K562 (cell line): ENCODE measurements at regions not wholly inside any gene's neighbourhood (a gene's known extent, or its start where the extent isn't known, plus 50 kb on each side); places are given as distances from the start of the nearest gene placed in this dataset.

Experiments used
- ATAC-seq: fragments of 200-7000 bp; cut with Tn5 transposase; 3 replicates; pipeline ENCODE4 v1.9.1; 2020; ENCODE audit warnings: moderate library complexity
- BruUV-seq: library from RNA; stranded (reverse); fragments of 400-500 nt; replicated peaks from 2 replicates; lab custom pipeline; 2021; lab: Mats Ljungman, UMichigan
- CTCF ChIA-PET: fragments of 300-600 bp; formaldehyde crosslinking; extraction: SDS; loops from one replicate; lab custom pipeline; 2021; ENCODE audit warnings: low intra/inter-chr PET ratio; lab: Yijun Ruan, JAX
- POLR2A ChIA-PET: fragments of 300-600, 350-650 bp; sonication (Branson Sonifier 250); formaldehyde crosslinking; extraction: SDS; loops from one replicate; lab custom pipeline; 2021; ENCODE audit warnings: antibody characterized with exemption, inconsistent platforms; lab: Yijun Ruan, JAX
- DNase-seq, 4 experiments: peaks; one replicate each; pipeline versions ENCODE4 v3.0.0 to v3.0.0-alpha.2; 2011 to 2018; ENCODE audit warnings: low spot score in 3 of 4, mixed read lengths in 3 of 4; ENCODE audit errors: extremely low read depth in 1 of 4
- FAIRE-seq: peaks from 2 replicates; lab custom pipeline; 2011; peaks lifted over from hg19 to GRCh38; lab: Jason Lieb, UNC
- H2AFZ ChIP-seq: 2 replicates; pipeline ENCODE4 v1.6.0; 2011; ENCODE audit warnings: low read depth, low read length, control low read depth, inconsistent platforms
- H3K27ac ChIP-seq: fragments of 200-600 bp; 3 replicates; pipeline ENCODE4 v1.8.0; 2011; ENCODE audit warnings: low read depth, mild to moderate bottlenecking, control low read depth, inconsistent platforms, low read length, moderate library complexity, mixed read lengths; ENCODE audit errors: extremely low read depth
- H3K27me3 ChIP-seq, 2 experiments: fragments of 300-600 bp in 1 of 2; 2 replicates in 1 of 2; 3 replicates in 1 of 2; pipeline versions ENCODE4 v1.6.0 to v1.8.0; 2011; ENCODE audit warnings: inconsistent platforms in 2 of 2, low read length in 2 of 2, mild to moderate bottlenecking in 1 of 2, mixed read lengths in 1 of 2, moderate library complexity in 1 of 2; ENCODE audit not compliant: control insufficient read depth in 2 of 2, insufficient read depth in 2 of 2
- H3K36me3 ChIP-seq: fragments of 300-600 bp; 3 replicates; pipeline ENCODE4 v1.8.0; 2011; ENCODE audit warnings: mild to moderate bottlenecking, low read length, inconsistent platforms; ENCODE audit not compliant: control insufficient read depth, insufficient read depth
- H3K4me1 ChIP-seq, 2 experiments: fragments of 200-600 bp in 1 of 2; replicated peaks in 1 of 2; 2 replicates in 1 of 2; 3 replicates in 1 of 2; pipeline versions ENCODE4 v1.5.1 to v1.8.0; 2011; ENCODE audit warnings: inconsistent platforms in 2 of 2, low read length in 2 of 2, mild to moderate bottlenecking in 1 of 2, mixed read lengths in 1 of 2, moderate library complexity in 1 of 2; ENCODE audit not compliant: control insufficient read depth in 2 of 2, insufficient read depth in 2 of 2
- H3K4me2 ChIP-seq: 2 replicates; pipeline ENCODE4 v1.6.1; 2011; ENCODE audit warnings: low read length, control low read depth, inconsistent platforms, mixed read lengths; ENCODE audit not compliant: insufficient read depth
- H3K4me3 ChIP-seq: fragments of 200-600 bp; sonication (generic), shearing (Covaris generic); 2 replicates; pipeline ENCODE4 v1.5.1; 2016; ENCODE audit warnings: control low read depth, inconsistent platforms
- H3K79me2 ChIP-seq: fragments of 200-600 bp; 3 replicates; pipeline ENCODE4 v1.8.0; 2011; ENCODE audit warnings: low read length, inconsistent platforms; ENCODE audit not compliant: control insufficient read depth, insufficient read depth
- H3K9ac ChIP-seq, 2 experiments: 2 replicates each; pipeline versions ENCODE4 v1.6.0 to v1.6.1; 2011; ENCODE audit warnings: low read depth in 2 of 2, low read length in 2 of 2, control low read depth in 1 of 2, inconsistent platforms in 1 of 2, mild to moderate bottlenecking in 1 of 2, mixed read lengths in 1 of 2; ENCODE audit not compliant: insufficient read depth in 1 of 2
- H3K9me1 ChIP-seq: one replicate; pipeline ENCODE4 v1.6.0; 2011; ENCODE audit warnings: inconsistent platforms, mild to moderate bottlenecking, low read length, moderate library complexity; ENCODE audit not compliant: control insufficient read depth, insufficient read depth
- H3K9me3 ChIP-seq: replicated peaks from 2 replicates; pipeline ENCODE4 v1.5.1; 2011; ENCODE audit warnings: low read depth, low read length, inconsistent platforms; ENCODE audit not compliant: control insufficient read depth, insufficient read depth
- H4K20me1 ChIP-seq: replicated peaks from 2 replicates; pipeline ENCODE4 v1.6.1; 2011; ENCODE audit warnings: low read length, inconsistent platforms, mixed read lengths; ENCODE audit not compliant: control insufficient read depth, insufficient read depth
- BRF2 ChIP-seq: IDR thresholded peaks from 3 replicates; pipeline ENCODE4 v1.6.1; 2011; ENCODE audit warnings: borderline replicate concordance, mild to moderate bottlenecking; ENCODE audit not compliant: insufficient read length, insufficient read depth
- CHAMP1 ChIP-seq: fragments of 450-650 bp; IDR thresholded peaks from 2 replicates; pipeline ENCODE4 v1.6.1; 2016; ENCODE audit warnings: mild to moderate bottlenecking
- POLR2G ChIP-seq: fragments of 200-400 bp; formaldehyde crosslinking; IDR thresholded peaks from 2 replicates; pipeline ENCODE4 v1.6.1; 2017; ENCODE audit warnings: low read depth, mild to moderate bottlenecking, antibody characterized with exemption, low read length, moderate library complexity
- RBM14 ChIP-seq: fragments of 200-400 bp; formaldehyde crosslinking; IDR thresholded peaks from 2 replicates; pipeline ENCODE4 v1.6.1; 2018; ENCODE audit warnings: low read depth, mild to moderate bottlenecking, low read length, moderate library complexity, borderline replicate concordance; ENCODE audit not compliant: insufficient read depth
- ZNF197 ChIP-seq: fragments of 200-800 bp; sonication (Bioruptor generic); IDR thresholded peaks from 2 replicates; pipeline ENCODE4 v1.6.1; 2016; ENCODE audit warnings: low read depth, missing genetic modification characterization, missing compliant biosample characterization
- WGBS: fragments of 100-300 bp; shearing (Covaris generic); methylation state at CpG from one replicate; pipeline ENCODE4 v1.1.6; 2016; ENCODE audit warnings: low coverage, mixed read lengths; ENCODE audit not compliant: insufficient coverage; ENCODE audit errors: missing lambda C conversion rate; 5-methylcytosine and 5-hydroxymethylcytosine counted together
- in situ Hi-C: fragments of 300-500 bp; cut with MboI; formaldehyde crosslinking; loops from 4 replicates; pipeline ENCODE4 v1.15.0; 2018; ENCODE audit warnings: inconsistent platforms, mixed read lengths
- intact Hi-C: fragments of 100-400 bp; cut with micrococcal nuclease; formaldehyde crosslinking; loops from 2 replicates; pipeline ENCODE4 v1.14.2; 2022

GRCh38 chr2:15867194-15868171 is 72.9 kb upstream of the MYCN start:
- no peaks in the 10 kb centered on the region for H3K4me1 ChIP-seq
- no peak overlapping the region for H2AFZ ChIP-seq
- BruUV-seq: no TSS peak
- no peak overlapping the region for H3K4me2 ChIP-seq
- H4K20me1 ChIP-seq: no peaks in the 10 kb centered on the region
- TF ChIP-seq BRF2: no peak
- H3K79me2 ChIP-seq: no peaks in the 10 kb centered on the region
- H3K27ac ChIP-seq: no peak overlapping the region
- no peak for DNase-seq
- CTCF ChIA-PET: no interaction called here
- 0% methylated on average over 8 of the region's 8 CpGs for WGBS
- in situ Hi-C loops: no loop called here
- POLR2A ChIA-PET: interaction anchor here (0.7 kb wide), 1 partner anchor 13 kb away, joined by 3 read pairs; no protein-coding TSS in a partner anchor
- FAIRE-seq: no peak
- ATAC-seq: no peak
- no peak overlapping the region for H3K9ac ChIP-seq
- peaks cover 0 to 5% of the 10 kb centered on the region in 2 experiments; a peak in 1 of 5 replicates for H3K27me3 ChIP-seq
- H3K36me3 ChIP-seq: no peaks in the 10 kb centered on the region
- intact Hi-C loops: no loop called here
- H3K9me3 ChIP-seq: no peaks in the 10 kb centered on the region
- H3K9me1 ChIP-seq: no peaks in the 10 kb centered on the region
- H3K4me3 ChIP-seq: no peak overlapping the region

- BruUV-seq: no TSS peak
- Histone ChIP-seq H3K4me2 (no peak overlapping the region), H3K9me1 (no peaks in the 10 kb centered on the region), H3K27ac (no peak overlapping the region)
- no peak for DNase-seq
- POLR2A ChIA-PET: no interaction called here
- TF ChIP-seq ZNF197 (CRISPR knock-in tag) (no peak), CHAMP1 (no peak), RBM14 (no peak), POLR2G (no peak)
- TF ChIP-seq, all 486 proteins: peak for 0
- no peak overlapping the region for H3K4me3 ChIP-seq
- ATAC-seq (no peak), FAIRE-seq (no peak)
- H3K9ac ChIP-seq: no peak overlapping the region
- CTCF ChIA-PET: no interaction called here
- H4K20me1 ChIP-seq: no peaks in the 10 kb centered on the region
- peaks cover 0 to 5% of the 10 kb centered on the region in 2 experiments; a peak in 1 of 5 replicates for H3K27me3 ChIP-seq
- in situ Hi-C loops: no loop called here
- no peaks in the 10 kb centered on the region for H3K79me2 ChIP-seq
- no peaks in the 10 kb centered on the region for H3K4me1 ChIP-seq
- intact Hi-C loops: no loop called here
- no peaks in the 10 kb centered on the region for H3K36me3 ChIP-seq
- H3K9me3 ChIP-seq: no peaks in the 10 kb centered on the region
- H2AFZ ChIP-seq: no peak overlapping the region
- 0% methylated on average over 1 of the region's 1 CpG for WGBS
Observed at GRCh38 chr2:15868186-15868585, 72.2 kb upstream of the MYCN start.
